Kasumi-1 (cell line): ENCODE measurements at regions not wholly inside any gene's neighbourhood (a gene's known extent, or its start where the extent isn't known, plus 50 kb on each side); places are given as distances from the start of the nearest gene placed in this dataset.

Experiments
- DNase-seq, 2 experiments: peaks; one replicate each; lab custom pipeline; 2025; lab: John Stamatoyannopoulos, UW

DNA sequence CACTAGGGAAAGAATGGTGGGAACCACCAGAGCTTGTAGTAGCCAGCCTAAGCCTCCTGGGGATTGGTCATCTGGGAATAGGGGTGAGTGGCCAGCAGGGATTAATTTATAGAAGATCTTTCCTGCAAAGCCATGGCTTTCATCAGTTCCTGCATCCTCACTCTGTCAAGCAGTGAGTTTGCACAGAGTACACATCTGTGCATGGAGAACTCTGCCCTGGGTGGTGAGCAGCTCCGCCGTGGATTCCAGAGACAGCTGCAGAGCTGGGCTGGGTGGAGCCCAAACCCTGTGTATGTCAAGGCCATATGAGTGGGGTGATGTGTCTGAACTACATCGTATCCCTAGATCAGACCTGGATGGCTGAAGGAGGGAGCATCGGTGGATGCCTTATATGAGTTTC, 182.2 kb downstream of the GLI2 start:
- no peak for DNase-seq

- no peak for DNase-seq
These were observed 183.5 kb downstream of the GLI2 start for GRCh38 chr2:120919216-120919615.

DNA sequence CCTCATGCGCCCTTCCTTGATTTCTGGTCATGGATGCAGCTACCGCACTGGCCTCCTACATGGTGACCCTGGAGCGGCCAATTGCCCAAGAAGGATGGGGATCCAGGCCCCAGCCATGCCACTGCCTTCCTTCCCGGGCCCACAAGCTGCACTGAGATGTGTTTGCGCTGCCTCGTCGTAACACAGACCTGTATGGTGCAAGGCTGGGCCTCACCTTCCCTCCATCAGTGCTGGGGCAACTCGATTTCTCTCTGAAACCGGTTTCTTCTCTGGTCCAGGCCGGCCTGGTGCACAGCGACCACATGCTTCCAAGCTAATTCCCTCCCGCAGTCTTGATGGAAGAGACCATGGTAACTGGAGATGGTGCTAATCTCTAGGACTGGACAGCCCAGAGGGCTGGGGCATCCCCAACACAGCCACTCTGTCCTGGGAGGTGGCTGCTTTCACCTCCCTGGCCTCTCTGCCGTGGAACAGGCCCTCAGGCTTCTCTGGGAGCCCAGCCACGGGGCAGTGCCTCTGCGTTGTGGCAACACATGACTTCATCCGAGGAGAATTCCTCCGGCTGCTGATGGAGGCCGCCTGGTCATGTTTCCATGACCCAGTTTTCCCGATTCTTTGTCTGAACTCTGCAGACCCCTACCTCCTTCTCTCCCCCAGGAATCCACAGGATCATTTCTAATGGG, 184.2 kb downstream of the GLI2 start:
- DNase-seq, result no peak

GRCh38 chr2:120920454-120921148, 184.9 kb downstream of the GLI2 start:
- no peak for DNase-seq

GRCh38 chr2:120921457-120921856, 185.8 kb downstream of the GLI2 start:
- DNase-seq, result no peak

DNA sequence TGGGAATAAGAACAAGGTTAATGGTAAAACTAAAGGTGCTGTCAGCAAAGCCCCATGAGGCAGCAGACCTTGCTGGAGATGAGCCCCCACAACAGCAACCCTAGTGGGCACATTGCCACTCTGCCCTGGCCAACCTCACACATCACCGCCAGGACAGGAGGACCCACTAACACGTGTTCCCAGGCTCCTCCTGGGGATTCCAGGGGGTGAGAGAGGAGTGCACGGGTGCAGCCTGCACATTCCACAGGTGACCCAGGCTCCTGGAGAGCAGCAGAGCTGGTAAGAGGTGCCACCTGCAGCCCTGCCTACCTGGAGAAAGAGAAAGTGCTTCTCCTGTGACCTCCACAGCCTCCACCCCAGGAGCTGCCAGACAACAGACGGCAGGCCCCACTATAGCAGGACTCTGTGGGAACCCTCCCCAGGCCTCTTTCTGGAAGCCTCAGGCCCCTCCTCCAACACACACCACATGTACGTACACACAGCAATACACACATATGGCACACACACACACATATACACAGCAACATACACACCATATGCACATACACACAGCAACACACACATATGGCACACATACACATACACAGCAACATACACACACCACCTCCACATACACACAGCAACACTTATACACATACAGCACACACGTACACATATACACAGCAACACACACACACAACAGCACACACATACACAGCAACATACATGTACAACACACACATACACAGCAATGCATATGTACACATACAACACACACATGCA, 187.1 kb downstream of the GLI2 start:
- DNase-seq, result no peak

- no peak for DNase-seq
These were observed 187.8 kb downstream of the GLI2 start for GRCh38 chr2:120923426-120923825.

DNA sequence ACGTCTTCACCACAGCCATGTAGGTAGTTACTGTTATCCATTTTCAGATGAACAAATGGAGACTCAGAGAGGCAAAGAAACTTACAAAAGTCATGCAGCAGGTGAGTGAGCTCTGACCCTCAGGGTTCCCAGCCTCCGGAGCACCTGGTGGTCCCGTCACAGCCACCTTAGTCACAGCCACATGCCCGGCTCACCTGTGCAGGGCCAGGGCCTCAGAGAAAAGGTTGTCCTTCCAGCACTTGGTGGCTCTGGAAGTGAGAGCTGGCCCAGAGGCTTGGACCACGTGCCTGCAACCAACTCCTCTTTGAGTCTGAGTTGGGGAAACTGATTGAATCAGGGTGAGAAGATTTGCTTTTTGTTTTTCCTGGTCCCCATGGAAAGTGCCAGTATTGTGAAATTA, 189.3 kb downstream of the GLI2 start:
- DNase-seq, result no peak

GRCh38 chr2:120926463-120927264, 191.0 kb downstream of the GLI2 start:
- DNase-seq, result no peak

- DNase-seq, result no peak
These were observed 191.6 kb downstream of the GLI2 start for GRCh38 chr2:120927265-120927628.

- DNase-seq, result no peak
These were observed 194.2 kb downstream of the GLI2 start for GRCh38 chr2:120929829-120930228.

GRCh38 chr2:120930236-120930635, 194.6 kb downstream of the GLI2 start:
- DNase-seq, result no peak

DNA sequence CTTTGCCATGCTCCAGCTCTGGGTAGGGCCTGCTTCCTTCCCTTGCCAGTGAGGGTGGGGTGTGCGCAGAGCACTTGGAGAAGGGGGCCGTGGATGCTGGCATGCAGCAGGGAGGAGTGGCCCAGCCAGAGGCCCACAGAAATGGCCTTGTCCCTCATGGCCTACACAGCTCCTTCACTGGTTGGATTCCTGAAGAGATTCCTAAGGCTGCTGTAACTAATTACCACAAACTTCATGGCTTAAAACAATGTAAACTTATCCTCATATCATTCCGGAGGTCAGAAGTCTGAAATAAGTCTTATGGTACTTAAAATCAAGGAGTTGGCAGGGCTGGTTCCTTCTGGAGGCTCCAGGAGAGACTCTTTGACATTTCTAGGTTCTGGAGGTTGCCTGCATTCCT, 195.2 kb downstream of the GLI2 start:
- DNase-seq, result no peak

- no peak for DNase-seq
These were observed 196.8 kb downstream of the GLI2 start for GRCh38 chr2:120932472-120932871.

GRCh38 chr2:120932881-120933280, 197.2 kb downstream of the GLI2 start:
- no peak for DNase-seq

GRCh38 chr2:120933693-120934573, 198.3 kb downstream of the GLI2 start:
- DNase-seq, result no peak

DNA sequence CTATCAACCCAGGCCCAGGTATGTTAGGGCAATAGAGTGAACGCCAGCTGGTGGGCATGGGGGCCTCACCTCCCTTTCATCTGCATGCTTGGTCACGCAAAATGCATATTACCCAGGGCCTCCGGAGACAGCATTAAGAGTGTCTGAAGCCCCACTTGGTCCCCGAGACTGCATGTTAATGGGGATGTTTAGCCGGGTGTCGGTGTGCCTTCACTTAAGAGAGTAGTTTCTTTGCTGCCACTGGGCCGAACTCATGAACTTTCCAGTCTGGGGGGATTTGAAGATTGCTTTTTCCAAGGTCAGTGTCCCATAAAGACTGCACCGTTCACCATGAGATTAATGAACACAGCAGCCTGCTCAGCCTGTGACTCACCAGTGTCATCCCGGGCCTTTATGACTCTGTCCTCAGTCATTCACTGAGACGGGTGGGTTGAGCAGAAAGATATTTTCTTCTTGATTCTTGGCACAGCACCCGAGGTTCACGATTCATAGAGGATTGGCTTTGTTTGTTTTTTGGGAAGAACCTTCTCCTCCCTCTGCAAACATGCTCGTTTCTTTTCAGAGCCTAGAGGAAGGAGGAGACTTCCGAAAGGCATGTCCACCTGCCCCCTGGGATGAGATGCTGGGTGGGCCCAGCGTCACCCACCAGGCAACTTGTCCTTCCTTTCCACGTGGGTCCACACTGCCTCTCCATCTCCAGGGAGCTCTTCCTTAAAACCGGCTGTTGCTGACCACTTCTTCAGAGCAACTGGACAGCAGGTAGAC, 199.1 kb downstream of the GLI2 start:
- DNase-seq, result no peak

DNA sequence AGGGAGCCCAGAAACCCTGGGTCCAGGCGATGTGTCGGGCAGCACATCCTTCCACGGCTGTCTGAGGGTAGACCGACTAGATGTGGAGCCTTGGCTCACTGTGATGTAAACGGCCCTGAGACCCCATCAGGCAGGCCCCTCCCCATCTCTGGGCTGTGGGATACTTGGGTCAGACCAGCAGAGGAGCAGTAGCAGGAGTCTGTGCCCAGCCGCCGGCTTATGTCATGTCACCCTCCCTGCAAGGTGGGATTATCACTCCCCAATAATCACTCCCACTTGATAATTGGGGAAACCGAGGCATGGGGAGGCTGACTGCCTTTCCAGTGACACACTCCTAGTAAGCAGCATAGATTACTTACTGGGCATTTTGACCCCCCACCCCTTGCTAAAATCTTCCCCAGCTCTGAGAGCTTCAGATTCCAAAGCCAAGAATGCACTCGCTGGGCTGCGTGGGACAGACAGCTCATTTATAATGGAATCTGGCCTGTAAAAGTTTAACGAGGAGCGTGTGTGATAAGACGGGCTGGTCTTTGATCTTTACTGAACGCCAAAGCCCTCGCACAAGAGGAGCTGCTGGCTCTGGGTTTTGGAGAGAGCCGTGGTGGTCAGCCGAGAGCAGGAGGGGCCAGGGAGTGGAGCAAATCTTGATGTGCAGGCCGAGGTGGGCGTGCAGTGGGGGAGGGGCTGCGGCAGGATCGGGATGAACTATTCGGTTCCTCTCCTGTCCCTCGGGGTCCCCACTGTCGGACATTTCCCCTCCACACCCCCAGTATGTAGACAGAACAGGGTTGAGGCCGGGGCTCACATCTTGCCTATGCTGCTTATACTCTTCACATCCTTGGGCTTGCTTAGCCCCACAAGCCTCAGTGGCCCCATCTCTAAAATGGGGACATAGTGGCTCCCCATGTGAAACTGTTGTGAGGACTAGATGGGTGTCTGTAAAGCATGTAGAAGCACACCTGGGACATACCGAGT, 200.0 kb downstream of the GLI2 start:
- no peak for DNase-seq
